ENCODE measurements at regions not wholly inside any gene's neighbourhood (a gene's known extent, or its start where the extent isn't known, plus 50 kb on each side); places are given as distances from the start of the nearest gene placed in this dataset.

- TF ChIP-seq FOXK2 (IDR thresholded peaks at IDR 0.05) (no peak), CTCF (IDR thresholded peaks at IDR 0.05 in 2 of 3, conservative IDR thresholded peaks at IDR 0.05 in 1 of 3; ENCODE audit: control insufficient read depth in 2 of 3, extremely low read depth in 1 of 3, insufficient read depth in 1 of 3, low read depth in 3 of 3, low read length in 3 of 3) (no peak), EZH2 (IDR thresholded peaks at IDR 0.05; ENCODE audit: borderline replicate concordance, control insufficient read depth, low read depth, low read length) (no peak), TAF1 (IDR thresholded peaks at IDR 0.05; ENCODE audit: borderline replicate concordance, low read depth, low read length) (no peak), SIN3A (IDR thresholded peaks at IDR 0.05; ENCODE audit: low read depth, low read length) (no peak), BCL11A (IDR thresholded peaks at IDR 0.05; ENCODE audit: low read depth, low read length) (no peak), TARDBP (IDR thresholded peaks at IDR 0.05; ENCODE audit: borderline replicate concordance) (no peak), STAT3 (IDR thresholded peaks at IDR 0.05; ENCODE audit: low read depth, low read length) (no peak), POU2F2 (IDR thresholded peaks at IDR 0.05; ENCODE audit: borderline replicate concordance, low read depth, low read length) (no peak), CHD4 (IDR thresholded peaks at IDR 0.05) (no peak), BCLAF1 (IDR thresholded peaks at IDR 0.05) (no peak), ZBTB33 (IDR thresholded peaks at IDR 0.05) (no peak)
Measured at GRCh38 chr18:40902436-40902835, 1052.6 kb upstream of the PIK3C3 start.

Measured in GM12878 (cell line).